GM23338 (cell line): ENCODE measurements at regions not wholly inside any gene's neighbourhood (a gene's known extent, or its start where the extent isn't known, plus 50 kb on each side); places are given as distances from the start of the nearest gene placed in this dataset.
"Not testable (repeated sequence)": the region's sequence is repeated elsewhere in the genome, so short reads cannot be mapped to it uniquely, and the experiment has no call there.

ENCODE experiments used
- CTCF ChIP-seq, 2 experiments: fragments of 200-600 bp in 1 of 2; sonication (generic) in 1 of 2; conservative IDR thresholded peaks; 2 replicates each; pipeline versions ENCODE4 v1.5.1 to v1.6.1; 2016 to 2017; ENCODE audit warnings: antibody characterized with exemption in 2 of 2, low read depth in 2 of 2, mild to moderate bottlenecking in 2 of 2, moderate library complexity in 1 of 2
- EZH2 ChIP-seq: fragments of 200-600 bp; sonication (generic); IDR thresholded peaks from one replicate; pipeline ENCODE4 v1.8.0; 2017; ENCODE audit warnings: antibody characterized with exemption, mild to moderate bottlenecking, low read depth; ENCODE audit not compliant: unreplicated experiment
- EZH2phosphoT487 ChIP-seq: fragments of 200-600 bp; sonication (generic); IDR thresholded peaks from one replicate; pipeline ENCODE4 v1.8.1; 2018; ENCODE audit warnings: antibody characterized with exemption; ENCODE audit not compliant: unreplicated experiment
- NANOG ChIP-seq: IDR thresholded peaks from 2 replicates; pipeline ENCODE4 v1.6.1; 2016; ENCODE audit warnings: antibody characterized with exemption, borderline replicate concordance
- POLR2AphosphoS5 ChIP-seq: IDR thresholded peaks from 2 replicates; pipeline ENCODE4 v1.6.1; 2016; ENCODE audit warnings: antibody characterized with exemption, low read depth
- TF ChIP-seq, protein P1 (sequence below): IDR thresholded peaks from one replicate; pipeline ENCODE4 v1.6.1; 2018; ENCODE audit warnings: antibody characterized with exemption; ENCODE audit not compliant: unreplicated experiment

GRCh38 chr3:68485845-68486244, 446.5 kb downstream of the TAFA4 start:
- TF ChIP-seq CTCF (conservative IDR thresholded peaks at IDR 0.05; ENCODE audit: low read depth in 2 of 2); NANOG; POLR2AphosphoS5; EZH2; EZH2phosphoT487: not testable (repeated sequence)
- TF ChIP-seq, protein P1, sequence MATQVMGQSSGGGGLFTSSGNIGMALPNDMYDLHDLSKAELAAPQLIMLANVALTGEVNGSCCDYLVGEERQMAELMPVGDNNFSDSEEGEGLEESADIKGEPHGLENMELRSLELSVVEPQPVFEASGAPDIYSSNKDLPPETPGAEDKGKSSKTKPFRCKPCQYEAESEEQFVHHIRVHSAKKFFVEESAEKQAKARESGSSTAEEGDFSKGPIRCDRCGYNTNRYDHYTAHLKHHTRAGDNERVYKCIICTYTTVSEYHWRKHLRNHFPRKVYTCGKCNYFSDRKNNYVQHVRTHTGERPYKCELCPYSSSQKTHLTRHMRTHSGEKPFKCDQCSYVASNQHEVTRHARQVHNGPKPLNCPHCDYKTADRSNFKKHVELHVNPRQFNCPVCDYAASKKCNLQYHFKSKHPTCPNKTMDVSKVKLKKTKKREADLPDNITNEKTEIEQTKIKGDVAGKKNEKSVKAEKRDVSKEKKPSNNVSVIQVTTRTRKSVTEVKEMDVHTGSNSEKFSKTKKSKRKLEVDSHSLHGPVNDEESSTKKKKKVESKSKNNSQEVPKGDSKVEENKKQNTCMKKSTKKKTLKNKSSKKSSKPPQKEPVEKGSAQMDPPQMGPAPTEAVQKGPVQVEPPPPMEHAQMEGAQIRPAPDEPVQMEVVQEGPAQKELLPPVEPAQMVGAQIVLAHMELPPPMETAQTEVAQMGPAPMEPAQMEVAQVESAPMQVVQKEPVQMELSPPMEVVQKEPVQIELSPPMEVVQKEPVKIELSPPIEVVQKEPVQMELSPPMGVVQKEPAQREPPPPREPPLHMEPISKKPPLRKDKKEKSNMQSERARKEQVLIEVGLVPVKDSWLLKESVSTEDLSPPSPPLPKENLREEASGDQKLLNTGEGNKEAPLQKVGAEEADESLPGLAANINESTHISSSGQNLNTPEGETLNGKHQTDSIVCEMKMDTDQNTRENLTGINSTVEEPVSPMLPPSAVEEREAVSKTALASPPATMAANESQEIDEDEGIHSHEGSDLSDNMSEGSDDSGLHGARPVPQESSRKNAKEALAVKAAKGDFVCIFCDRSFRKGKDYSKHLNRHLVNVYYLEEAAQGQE = not testable (repeated sequence)
